HepG2 (cell line): ENCODE measurements at regions not wholly inside any gene's neighbourhood (a gene's known extent, or its start where the extent isn't known, plus 50 kb on each side); places are given as distances from the start of the nearest gene placed in this dataset.

Experiments
- CC2D1A ChIP-seq: sonication (generic); formaldehyde crosslinking; IDR thresholded peaks from 2 replicates; pipeline ENCODE4 v1.8.1; 2023; ENCODE audit warnings: mild to moderate bottlenecking, missing genetic modification reagents
- CTCF ChIP-seq: sonication (generic); formaldehyde crosslinking; IDR thresholded peaks from 2 replicates; pipeline ENCODE4 v1.5.0; 2020; ENCODE audit warnings: mild to moderate bottlenecking, missing genetic modification reagents, moderate library complexity
- KLF16 ChIP-seq, 2 experiments: sonication (generic) in 1 of 2; formaldehyde crosslinking in 1 of 2; IDR thresholded peaks; 2 replicates each; pipeline versions ENCODE4 v1.6.1 to v1.8.0; 2016 to 2023; ENCODE audit warnings: missing genetic modification reagents in 2 of 2, missing compliant biosample characterization in 1 of 2
- LBX2 ChIP-seq: sonication (generic); formaldehyde crosslinking; IDR thresholded peaks from 2 replicates; pipeline ENCODE4 v1.5.0; 2020; ENCODE audit warnings: missing genetic modification reagents, mild to moderate bottlenecking, borderline replicate concordance
- PCBP1 ChIP-seq: fragments of 200-400 bp; formaldehyde crosslinking; IDR thresholded peaks from 2 replicates; pipeline ENCODE4 v1.6.1; 2017; ENCODE audit warnings: mild to moderate bottlenecking, low read depth, low read length, borderline replicate concordance
- POLR2A ChIP-seq, 2 experiments: IDR thresholded peaks; 2 replicates each; pipeline ENCODE4 v1.6.1; 2011; ENCODE audit warnings: low read depth in 2 of 2, low read length in 2 of 2, mild to moderate bottlenecking in 1 of 2, moderate library complexity in 1 of 2; ENCODE audit not compliant: insufficient read depth in 1 of 2
- POLR2AphosphoS5 ChIP-seq: IDR thresholded peaks from 2 replicates; pipeline ENCODE4 v1.6.1; 2012; ENCODE audit warnings: low read depth, low read length
- RNF219 ChIP-seq: sonication (generic); formaldehyde crosslinking; IDR thresholded peaks from 2 replicates; pipeline ENCODE4 v1.5.0; 2020; ENCODE audit warnings: mild to moderate bottlenecking, missing genetic modification reagents
- U2AF2 ChIP-seq: fragments of 200-400 bp; formaldehyde crosslinking; IDR thresholded peaks from 2 replicates; pipeline ENCODE4 v1.6.1; 2017; ENCODE audit warnings: low read depth, mild to moderate bottlenecking, low read length
- ZC3H4 ChIP-seq: sonication (generic); formaldehyde crosslinking; IDR thresholded peaks from 2 replicates; pipeline ENCODE4 v1.4.0; 2020; ENCODE audit warnings: missing genetic modification reagents, borderline replicate concordance
- ZNF382 ChIP-seq: sonication (generic); formaldehyde crosslinking; IDR thresholded peaks from 2 replicates; pipeline ENCODE4 v1.5.0; 2020; ENCODE audit warnings: missing genetic modification reagents, mild to moderate bottlenecking, borderline replicate concordance
- TF ChIP-seq, protein P1 (sequence below): IDR thresholded peaks from 2 replicates; pipeline ENCODE4 v1.6.1; 2016

DNA sequence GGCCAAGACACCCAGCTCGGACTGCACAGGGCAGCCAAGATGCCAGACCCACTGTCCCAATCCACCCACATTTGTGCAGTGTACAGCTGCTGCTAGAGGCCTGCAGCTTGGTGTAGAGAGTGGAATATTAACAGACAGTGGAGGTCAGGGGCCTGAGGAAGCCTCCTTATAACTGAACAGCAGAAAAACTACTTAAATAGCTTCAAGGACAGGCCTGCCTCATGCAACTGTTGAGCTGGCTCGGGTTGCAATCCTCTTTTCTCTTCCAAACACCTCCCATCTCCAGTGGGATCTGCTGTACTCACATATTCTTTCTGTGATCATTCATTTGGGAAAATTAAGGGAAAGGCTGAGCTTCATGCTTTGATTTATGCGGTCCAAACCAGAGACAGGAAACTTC is 1043.2 kb upstream of the TMEM132C start:
- TF ChIP-seq RNF219 (no peak), U2AF2 (no peak), POLR2AphosphoS5 (no peak), LBX2 (CRISPR knock-in tag) (no peak), POLR2A (IDR thresholded peaks at IDR 0.05; ENCODE audit: insufficient read depth in 1 of 2, low read depth in 2 of 2, low read length in 2 of 2) (no peak), CTCF (CRISPR knock-in tag) (no peak), ZNF382 (CRISPR knock-in tag) (no peak), PCBP1 (no peak), ZC3H4 (no peak), KLF16 (CRISPR knock-in tag; IDR thresholded peaks at IDR 0.05) (no peak), CC2D1A (CRISPR knock-in tag) (no peak)
- TF ChIP-seq, protein P1, sequence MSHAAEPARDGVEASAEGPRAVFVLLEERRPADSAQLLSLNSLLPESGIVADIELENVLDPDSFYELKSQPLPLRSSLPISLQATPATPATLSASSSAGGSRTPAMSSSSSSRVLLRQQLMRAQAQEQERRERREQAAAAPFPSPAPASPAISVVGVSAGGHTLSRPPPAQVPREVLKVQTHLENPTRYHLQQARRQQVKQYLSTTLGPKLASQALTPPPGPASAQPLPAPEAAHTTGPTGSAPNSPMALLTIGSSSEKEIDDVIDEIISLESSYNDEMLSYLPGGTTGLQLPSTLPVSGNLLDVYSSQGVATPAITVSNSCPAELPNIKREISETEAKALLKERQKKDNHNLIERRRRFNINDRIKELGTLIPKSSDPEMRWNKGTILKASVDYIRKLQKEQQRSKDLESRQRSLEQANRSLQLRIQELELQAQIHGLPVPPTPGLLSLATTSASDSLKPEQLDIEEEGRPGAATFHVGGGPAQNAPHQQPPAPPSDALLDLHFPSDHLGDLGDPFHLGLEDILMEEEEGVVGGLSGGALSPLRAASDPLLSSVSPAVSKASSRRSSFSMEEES (CRISPR knock-in tag), result no peak
